Endothelial cell of umbilical vein (primary cell): ENCODE measurements at regions not wholly inside any gene's neighbourhood (a gene's known extent, or its start where the extent isn't known, plus 50 kb on each side); places are given as distances from the start of the nearest gene placed in this dataset.

Experiments used
- CTCF ChIP-seq, 2 donors: IDR thresholded peaks; 1 replicate in 1 of 2; 2 replicates in 1 of 2; pipeline ENCODE4 v1.5.1; 2011; ENCODE audit warnings: low read length in 2 of 2, mild to moderate bottlenecking in 2 of 2, moderate library complexity in 2 of 2, control low read depth in 1 of 2, inconsistent platforms in 1 of 2, low read depth in 1 of 2; ENCODE audit not compliant: insufficient read depth in 1 of 2; ENCODE audit errors: extremely low read depth in 1 of 2
- EZH2 ChIP-seq: IDR thresholded peaks from 2 replicates; pipeline ENCODE4 v1.6.1; 2012; ENCODE audit warnings: borderline replicate concordance, low read depth, mild to moderate bottlenecking, moderate library complexity, low read length, inconsistent platforms; ENCODE audit not compliant: severe bottlenecking
- FOS ChIP-seq: IDR thresholded peaks from 2 replicates; pipeline ENCODE4 v1.6.1; 2011; ENCODE audit warnings: mild to moderate bottlenecking, low read length, moderate library complexity, borderline replicate concordance; ENCODE audit not compliant: insufficient read depth
- GATA2 ChIP-seq: IDR thresholded peaks from 2 replicates; pipeline ENCODE4 v1.7.0; 2011; ENCODE audit warnings: low read depth, mild to moderate bottlenecking, moderate library complexity, mixed read lengths, low read length; ENCODE audit not compliant: insufficient read length, insufficient read depth
- MAX ChIP-seq: IDR thresholded peaks from 2 replicates; pipeline ENCODE4 v1.6.1; 2011; ENCODE audit not compliant: insufficient read depth, insufficient read length
- MYC ChIP-seq: IDR thresholded peaks from one replicate; pipeline ENCODE4 v1.6.1; 2011; ENCODE audit warnings: mild to moderate bottlenecking, low read depth, low read length
- POLR2A ChIP-seq: IDR thresholded peaks from 2 replicates; pipeline ENCODE4 v1.6.1; 2012; ENCODE audit warnings: low read depth, mild to moderate bottlenecking, control low read depth, low read length
- POLR2AphosphoS5 ChIP-seq: IDR thresholded peaks from 2 replicates; pipeline ENCODE4 v1.6.1; 2012; ENCODE audit warnings: low read depth, mild to moderate bottlenecking, control low read depth, low read length, moderate library complexity; ENCODE audit not compliant: insufficient read depth

- TF ChIP-seq CTCF (IDR thresholded peaks at IDR 0.05; ENCODE audit: extremely low read depth in 1 of 2, insufficient read depth in 1 of 2, low read depth in 1 of 2, low read length in 2 of 2) (no peak), EZH2 (no peak), GATA2 (no peak), MYC (no peak), POLR2A (no peak), MAX (no peak), POLR2AphosphoS5 (no peak), FOS (no peak)
These were observed 270.6 kb downstream of the RPS29 start for GRCh38 chr14:49315570-49315969.
